Retinal pigment epithelial cell (primary cell): ENCODE measurements at regions not wholly inside any gene's neighbourhood (a gene's known extent, or its start where the extent isn't known, plus 50 kb on each side); places are given as distances from the start of the nearest gene placed in this dataset.

ENCODE experiments used
- DNase-seq: peaks from one replicate; pipeline ENCODE4 v3.0.0-alpha.2; 2010; ENCODE audit warnings: low read depth
- H3K4me3 ChIP-seq: 2 replicates; pipeline ENCODE4 v1.5.1; 2011; ENCODE audit warnings: mild to moderate bottlenecking, low read length, control low read depth, moderate library complexity
- TF ChIP-seq, protein P1 (sequence below): conservative IDR thresholded peaks from 2 replicates; pipeline ENCODE4 v1.5.1; 2011; ENCODE audit warnings: low read depth, low read length, control low read depth, inconsistent platforms

DNA sequence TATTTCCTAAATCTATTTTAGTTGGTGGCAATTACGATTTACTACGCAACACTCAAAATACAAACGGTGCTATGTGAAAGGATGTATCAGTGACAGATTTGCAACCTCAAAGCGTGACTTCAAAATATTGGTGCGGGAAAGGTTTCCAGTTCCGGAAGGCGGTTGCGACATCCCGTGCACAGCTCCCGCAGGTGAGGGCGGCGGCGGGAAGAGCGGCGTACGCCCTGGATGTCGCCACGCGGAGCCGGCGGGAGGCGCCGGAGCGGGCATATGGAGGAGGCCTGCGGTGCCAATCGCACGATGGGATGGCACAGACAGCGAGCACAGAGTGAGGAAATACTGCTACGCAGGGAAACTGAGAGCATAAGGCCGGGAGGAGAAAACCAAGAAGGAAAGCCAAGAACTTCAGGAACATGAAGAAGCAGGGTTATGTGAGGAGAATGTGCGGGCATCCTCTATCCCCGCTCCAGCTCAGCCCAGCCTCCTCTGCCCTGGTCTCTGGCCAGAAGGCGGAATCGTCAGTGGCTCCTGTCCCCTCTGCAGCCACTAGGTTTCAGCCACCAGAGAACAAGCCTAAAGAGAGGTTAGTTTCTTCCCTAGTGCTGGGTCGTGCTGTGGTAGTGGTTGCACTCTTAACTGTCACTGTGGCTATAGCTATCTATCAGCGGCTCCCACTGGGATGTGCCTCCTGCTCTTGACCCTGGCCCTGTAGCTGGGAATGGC lies 378.1 kb upstream of the TLE4 start:
- DNase-seq = no peak
- no peak overlapping the region for H3K4me3 ChIP-seq
- TF ChIP-seq, protein P1, sequence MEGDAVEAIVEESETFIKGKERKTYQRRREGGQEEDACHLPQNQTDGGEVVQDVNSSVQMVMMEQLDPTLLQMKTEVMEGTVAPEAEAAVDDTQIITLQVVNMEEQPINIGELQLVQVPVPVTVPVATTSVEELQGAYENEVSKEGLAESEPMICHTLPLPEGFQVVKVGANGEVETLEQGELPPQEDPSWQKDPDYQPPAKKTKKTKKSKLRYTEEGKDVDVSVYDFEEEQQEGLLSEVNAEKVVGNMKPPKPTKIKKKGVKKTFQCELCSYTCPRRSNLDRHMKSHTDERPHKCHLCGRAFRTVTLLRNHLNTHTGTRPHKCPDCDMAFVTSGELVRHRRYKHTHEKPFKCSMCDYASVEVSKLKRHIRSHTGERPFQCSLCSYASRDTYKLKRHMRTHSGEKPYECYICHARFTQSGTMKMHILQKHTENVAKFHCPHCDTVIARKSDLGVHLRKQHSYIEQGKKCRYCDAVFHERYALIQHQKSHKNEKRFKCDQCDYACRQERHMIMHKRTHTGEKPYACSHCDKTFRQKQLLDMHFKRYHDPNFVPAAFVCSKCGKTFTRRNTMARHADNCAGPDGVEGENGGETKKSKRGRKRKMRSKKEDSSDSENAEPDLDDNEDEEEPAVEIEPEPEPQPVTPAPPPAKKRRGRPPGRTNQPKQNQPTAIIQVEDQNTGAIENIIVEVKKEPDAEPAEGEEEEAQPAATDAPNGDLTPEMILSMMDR = no peak

DNA sequence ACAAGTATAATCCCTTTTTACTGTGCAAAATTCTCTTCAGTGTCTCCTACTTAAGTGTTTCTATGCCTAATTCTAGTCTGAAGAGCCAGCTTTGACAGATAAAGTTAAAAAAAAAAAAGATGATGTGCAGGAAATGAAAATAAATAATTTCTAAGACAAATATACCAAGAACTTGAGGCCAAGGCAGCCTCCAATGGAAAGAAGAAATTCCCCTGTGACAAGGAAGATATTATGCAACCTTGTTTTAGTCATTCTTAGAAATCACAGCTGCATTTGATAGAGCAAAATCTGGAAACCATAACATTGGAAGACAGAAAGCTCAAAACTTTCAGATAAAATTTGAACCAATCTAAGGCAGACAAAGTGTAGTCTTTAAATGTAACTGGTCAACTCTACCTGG lies 375.9 kb upstream of the TLE4 start:
- no peak for DNase-seq
- TF ChIP-seq, protein P1 = no peak
- H3K4me3 ChIP-seq = no peak overlapping the region

DNA sequence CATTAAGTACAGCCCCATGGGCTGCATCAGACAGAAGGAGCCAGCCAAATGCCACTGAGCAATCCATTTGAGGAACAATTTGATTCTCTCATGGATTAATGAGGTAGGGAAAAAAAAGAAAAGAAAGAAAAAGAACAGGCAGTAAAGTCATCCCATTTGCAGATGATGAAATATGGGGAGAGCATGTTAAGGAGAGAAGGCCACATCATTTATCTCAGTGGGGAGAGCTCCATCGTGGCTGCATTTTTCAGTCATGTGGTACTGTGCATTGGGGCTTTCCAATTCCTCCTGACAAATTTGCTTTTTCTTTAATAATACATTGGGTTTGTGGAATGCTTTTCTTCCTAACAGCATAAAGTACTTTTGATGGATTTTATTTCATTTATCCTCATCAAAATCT lies 375.2 kb upstream of the TLE4 start:
- H3K4me3 ChIP-seq = no peak overlapping the region
- TF ChIP-seq, protein P1 = no peak
- no peak for DNase-seq

DNA sequence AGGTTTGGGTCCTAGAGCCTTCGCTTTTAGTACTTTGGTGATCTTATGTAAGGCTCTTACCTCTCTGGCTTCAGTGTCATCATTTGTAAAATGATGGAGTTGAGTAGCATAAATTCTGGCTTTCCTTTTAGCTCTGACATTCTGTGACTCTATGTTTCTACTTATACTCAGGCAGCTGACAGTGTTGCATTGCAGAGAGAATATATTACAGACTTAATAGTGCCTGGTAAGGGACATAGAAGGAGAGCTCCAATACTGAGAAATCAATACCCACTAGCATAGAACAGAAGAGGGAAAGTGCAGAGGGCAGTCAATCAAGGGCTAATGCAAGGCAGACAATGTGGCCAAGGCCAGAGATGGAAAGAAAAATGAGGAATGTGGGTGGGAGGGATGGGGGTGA lies 371.4 kb upstream of the TLE4 start:
- no peak overlapping the region for H3K4me3 ChIP-seq
- DNase-seq = no peak
- TF ChIP-seq, protein P1 = no peak

DNA sequence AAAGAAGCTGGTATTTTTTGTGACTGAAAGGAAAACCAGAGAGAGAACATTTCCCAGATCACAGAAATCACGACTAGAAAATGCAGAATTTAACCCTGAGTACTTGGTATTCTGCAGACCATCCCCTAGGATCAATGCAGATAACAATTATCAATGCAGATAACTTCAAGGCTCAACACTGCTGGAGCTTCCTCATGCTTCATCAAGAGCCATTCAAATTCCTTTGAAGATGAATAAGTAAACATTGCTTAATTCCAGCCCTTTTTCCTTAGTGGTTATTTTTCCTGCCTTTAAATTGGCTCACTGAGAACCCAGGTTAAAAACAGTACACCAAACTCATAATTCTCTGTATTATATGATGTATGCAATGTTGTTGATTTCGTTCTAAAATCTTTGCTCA lies 370.1 kb upstream of the TLE4 start:
- no peak for DNase-seq
- H3K4me3 ChIP-seq = no peak overlapping the region
- TF ChIP-seq, protein P1 = no peak

DNA sequence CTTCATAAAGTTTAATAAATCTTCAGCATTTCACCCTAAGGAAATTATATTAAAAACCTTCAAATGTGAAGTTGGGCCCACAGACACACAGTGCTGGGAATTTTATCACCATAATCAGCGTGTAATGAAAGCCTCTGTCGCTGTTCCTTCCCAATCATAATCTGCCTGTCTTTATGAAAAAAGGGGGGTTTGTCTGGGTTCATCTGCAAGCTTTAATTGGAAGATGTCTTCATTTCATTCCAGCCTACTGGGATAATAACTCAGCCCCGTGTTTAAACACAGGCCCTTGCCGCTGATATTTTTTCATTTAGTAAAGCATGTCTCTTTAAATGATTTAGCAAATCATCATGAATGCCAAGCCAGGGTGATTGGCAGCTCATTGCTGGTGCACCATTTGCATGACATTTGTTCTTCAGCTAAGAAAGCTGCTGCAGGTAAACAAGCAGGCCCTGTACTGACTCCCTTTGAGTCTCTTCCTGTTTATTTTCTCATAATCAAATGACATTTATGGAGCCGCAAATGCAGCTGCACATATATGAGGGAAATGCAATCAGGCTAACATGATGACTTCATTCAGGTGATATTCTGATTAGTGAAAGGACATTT lies 362.9 kb upstream of the TLE4 start:
- TF ChIP-seq, protein P1 = no peak
- H3K4me3 ChIP-seq = no peak overlapping the region
- no peak for DNase-seq
